HepG2 (cell line): ENCODE measurements at regions not wholly inside any gene's neighbourhood (a gene's known extent, or its start where the extent isn't known, plus 50 kb on each side); places are given as distances from the start of the nearest gene placed in this dataset.

Experiments used
- ARNT2 ChIP-seq: sonication (generic); formaldehyde crosslinking; IDR thresholded peaks from 2 replicates; pipeline ENCODE4 v1.8.0; 2022; ENCODE audit warnings: mild to moderate bottlenecking, low read depth, missing genetic modification reagents, moderate library complexity
- CREB1 ChIP-seq, 2 experiments: fragments of 450-650 bp in 1 of 2; IDR thresholded peaks; 2 replicates each; pipeline ENCODE4 v1.6.1; 2016 to 2017; ENCODE audit warnings: control low read depth in 1 of 2, mild to moderate bottlenecking in 1 of 2, missing compliant biosample characterization in 1 of 2, missing genetic modification characterization in 1 of 2
- FOXA1 ChIP-seq, 2 experiments: fragments of 450-650 bp in 1 of 2; sonication (generic) in 1 of 2; formaldehyde crosslinking in 1 of 2; IDR thresholded peaks; 2 replicates each; pipeline versions ENCODE4 v1.4.0 to v1.6.1; 2016 to 2020; ENCODE audit warnings: missing genetic modification reagents in 1 of 2
- GTF2F1 ChIP-seq: fragments of 150-350 bp; IDR thresholded peaks from 2 replicates; pipeline ENCODE4 v1.6.1; 2014; ENCODE audit warnings: low read length
- KDM6A ChIP-seq: IDR thresholded peaks from 2 replicates; pipeline ENCODE4 v1.6.1; 2016; ENCODE audit warnings: low read depth
- MAZ ChIP-seq, 2 experiments: sonication (generic) in 1 of 2; formaldehyde crosslinking in 1 of 2; IDR thresholded peaks; 2 replicates each; pipeline versions ENCODE4 v1.5.0 to v1.6.1; 2012 to 2020; ENCODE audit warnings: low read depth in 2 of 2, mild to moderate bottlenecking in 2 of 2, borderline replicate concordance in 1 of 2, improper control_type of control experiment in 1 of 2, low read length in 1 of 2, missing genetic modification reagents in 1 of 2, moderate library complexity in 1 of 2
- MIER3 ChIP-seq: IDR thresholded peaks from 2 replicates; pipeline ENCODE4 v1.6.1; 2016; ENCODE audit warnings: missing compliant biosample characterization, borderline replicate concordance
- ONECUT2 ChIP-seq: sonication (generic); formaldehyde crosslinking; IDR thresholded peaks from 2 replicates; pipeline ENCODE4 v1.4.0; 2020; ENCODE audit warnings: missing genetic modification reagents
- SALL1 ChIP-seq: sonication (generic); formaldehyde crosslinking; IDR thresholded peaks from 2 replicates; pipeline ENCODE4 v1.8.0; 2022; ENCODE audit warnings: mild to moderate bottlenecking, missing genetic modification reagents
- SALL2 ChIP-seq: sonication (generic); formaldehyde crosslinking; IDR thresholded peaks from 2 replicates; pipeline ENCODE4 v1.8.1; 2023; ENCODE audit warnings: mild to moderate bottlenecking, missing genetic modification reagents, inconsistent platforms
- SP1 ChIP-seq, 2 experiments: fragments of 450-650 bp in 1 of 2; sonication (generic) in 1 of 2; formaldehyde crosslinking in 1 of 2; IDR thresholded peaks; 2 replicates each; pipeline versions ENCODE4 v1.4.0 to v1.6.1; 2016 to 2020; ENCODE audit warnings: missing genetic modification reagents in 1 of 2
- ZKSCAN1 ChIP-seq: fragments of 150-350 bp; IDR thresholded peaks from 2 replicates; pipeline ENCODE4 v1.6.1; 2014; ENCODE audit warnings: low read length
- ZNF775 ChIP-seq: sonication (generic); formaldehyde crosslinking; IDR thresholded peaks from 2 replicates; pipeline ENCODE4 v1.4.0; 2020; ENCODE audit warnings: missing genetic modification reagents, mild to moderate bottlenecking, moderate library complexity, borderline replicate concordance
- TF ChIP-seq, protein P1 (sequence below): sonication (generic); formaldehyde crosslinking; IDR thresholded peaks from 2 replicates; pipeline ENCODE4 v1.9.0; 2021; ENCODE audit warnings: mild to moderate bottlenecking, missing genetic modification reagents
- TF ChIP-seq, protein P2 (sequence below): sonication (generic); formaldehyde crosslinking; conservative IDR thresholded peaks from 2 replicates; pipeline ENCODE4 v1.4.0; 2020; ENCODE audit warnings: mild to moderate bottlenecking, missing genetic modification reagents, moderate library complexity
- TF ChIP-seq, protein P3 (sequence below): sonication (generic); formaldehyde crosslinking; IDR thresholded peaks from 2 replicates; pipeline ENCODE4 v1.4.0; 2020; ENCODE audit warnings: missing genetic modification reagents
- TF ChIP-seq, protein P4 (sequence below): sonication (generic); formaldehyde crosslinking; IDR thresholded peaks from 2 replicates; pipeline ENCODE4 v1.8.1; 2023; ENCODE audit warnings: mild to moderate bottlenecking, missing genetic modification reagents, borderline replicate concordance

DNA sequence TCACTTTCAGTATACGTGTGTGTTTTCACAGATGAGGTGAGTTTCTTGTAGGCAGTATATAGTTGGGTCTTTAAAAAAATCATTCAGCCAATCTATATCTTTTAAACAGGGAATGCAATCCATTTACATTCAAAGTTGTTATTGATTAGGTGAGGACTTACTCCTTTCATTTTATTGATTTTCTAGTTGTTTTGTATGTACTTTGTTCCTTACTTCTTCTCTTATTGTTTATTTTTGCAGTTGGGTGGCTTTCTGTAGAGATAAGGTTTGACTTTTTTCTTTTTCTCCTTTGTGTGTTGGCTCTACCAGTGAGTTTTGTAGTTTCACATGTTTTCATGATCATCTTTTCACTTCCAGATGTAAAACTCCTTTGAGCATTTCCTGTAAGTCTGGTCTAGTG lies 83.1 kb downstream of the MAGED1 start (continued):
- TF ChIP-seq, protein P1, sequence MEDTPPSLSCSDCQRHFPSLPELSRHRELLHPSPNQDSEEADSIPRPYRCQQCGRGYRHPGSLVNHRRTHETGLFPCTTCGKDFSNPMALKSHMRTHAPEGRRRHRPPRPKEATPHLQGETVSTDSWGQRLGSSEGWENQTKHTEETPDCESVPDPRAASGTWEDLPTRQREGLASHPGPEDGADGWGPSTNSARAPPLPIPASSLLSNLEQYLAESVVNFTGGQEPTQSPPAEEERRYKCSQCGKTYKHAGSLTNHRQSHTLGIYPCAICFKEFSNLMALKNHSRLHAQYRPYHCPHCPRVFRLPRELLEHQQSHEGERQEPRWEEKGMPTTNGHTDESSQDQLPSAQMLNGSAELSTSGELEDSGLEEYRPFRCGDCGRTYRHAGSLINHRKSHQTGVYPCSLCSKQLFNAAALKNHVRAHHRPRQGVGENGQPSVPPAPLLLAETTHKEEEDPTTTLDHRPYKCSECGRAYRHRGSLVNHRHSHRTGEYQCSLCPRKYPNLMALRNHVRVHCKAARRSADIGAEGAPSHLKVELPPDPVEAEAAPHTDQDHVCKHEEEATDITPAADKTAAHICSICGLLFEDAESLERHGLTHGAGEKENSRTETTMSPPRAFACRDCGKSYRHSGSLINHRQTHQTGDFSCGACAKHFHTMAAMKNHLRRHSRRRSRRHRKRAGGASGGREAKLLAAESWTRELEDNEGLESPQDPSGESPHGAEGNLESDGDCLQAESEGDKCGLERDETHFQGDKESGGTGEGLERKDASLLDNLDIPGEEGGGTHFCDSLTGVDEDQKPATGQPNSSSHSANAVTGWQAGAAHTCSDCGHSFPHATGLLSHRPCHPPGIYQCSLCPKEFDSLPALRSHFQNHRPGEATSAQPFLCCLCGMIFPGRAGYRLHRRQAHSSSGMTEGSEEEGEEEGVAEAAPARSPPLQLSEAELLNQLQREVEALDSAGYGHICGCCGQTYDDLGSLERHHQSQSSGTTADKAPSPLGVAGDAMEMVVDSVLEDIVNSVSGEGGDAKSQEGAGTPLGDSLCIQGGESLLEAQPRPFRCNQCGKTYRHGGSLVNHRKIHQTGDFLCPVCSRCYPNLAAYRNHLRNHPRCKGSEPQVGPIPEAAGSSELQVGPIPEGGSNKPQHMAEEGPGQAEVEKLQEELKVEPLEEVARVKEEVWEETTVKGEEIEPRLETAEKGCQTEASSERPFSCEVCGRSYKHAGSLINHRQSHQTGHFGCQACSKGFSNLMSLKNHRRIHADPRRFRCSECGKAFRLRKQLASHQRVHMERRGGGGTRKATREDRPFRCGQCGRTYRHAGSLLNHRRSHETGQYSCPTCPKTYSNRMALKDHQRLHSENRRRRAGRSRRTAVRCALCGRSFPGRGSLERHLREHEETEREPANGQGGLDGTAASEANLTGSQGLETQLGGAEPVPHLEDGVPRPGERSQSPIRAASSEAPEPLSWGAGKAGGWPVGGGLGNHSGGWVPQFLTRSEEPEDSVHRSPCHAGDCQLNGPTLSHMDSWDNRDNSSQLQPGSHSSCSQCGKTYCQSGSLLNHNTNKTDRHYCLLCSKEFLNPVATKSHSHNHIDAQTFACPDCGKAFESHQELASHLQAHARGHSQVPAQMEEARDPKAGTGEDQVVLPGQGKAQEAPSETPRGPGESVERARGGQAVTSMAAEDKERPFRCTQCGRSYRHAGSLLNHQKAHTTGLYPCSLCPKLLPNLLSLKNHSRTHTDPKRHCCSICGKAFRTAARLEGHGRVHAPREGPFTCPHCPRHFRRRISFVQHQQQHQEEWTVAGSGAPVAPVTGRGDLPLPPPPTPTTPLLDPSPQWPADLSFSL: no peak
- TF ChIP-seq GTF2F1 (no peak), MAZ (IDR thresholded peaks at IDR 0.05; ENCODE audit: borderline replicate concordance, low read depth, low read length) (no peak), MAZ (CRISPR knock-in tag; IDR thresholded peaks at IDR 0.05; ENCODE audit: low read depth) (no peak), CREB1 (IDR thresholded peaks at IDR 0.05) (no peak), CREB1 (CRISPR knock-in tag; IDR thresholded peaks at IDR 0.05) (0 out of 2 replicates have a peak, but pooled peaks have one; percentile 50), KDM6A (CRISPR knock-in tag) (0 out of 2 replicates have a peak, but pooled peaks have one; percentile 18), SALL2 (CRISPR knock-in tag) (no peak), SP1 (IDR thresholded peaks at IDR 0.05) (no peak), SP1 (CRISPR knock-in tag; IDR thresholded peaks at IDR 0.05) (no peak), ONECUT2 (peak; percentile 94), FOXA1 (IDR thresholded peaks at IDR 0.05) (no peak), FOXA1 (CRISPR knock-in tag; IDR thresholded peaks at IDR 0.05) (no peak), ZNF775 (CRISPR knock-in tag) (no peak), SALL1 (no peak), ZKSCAN1 (no peak), MIER3 (CRISPR knock-in tag) (no peak), ARNT2 (CRISPR knock-in tag) (no peak)
- TF ChIP-seq, protein P2, sequence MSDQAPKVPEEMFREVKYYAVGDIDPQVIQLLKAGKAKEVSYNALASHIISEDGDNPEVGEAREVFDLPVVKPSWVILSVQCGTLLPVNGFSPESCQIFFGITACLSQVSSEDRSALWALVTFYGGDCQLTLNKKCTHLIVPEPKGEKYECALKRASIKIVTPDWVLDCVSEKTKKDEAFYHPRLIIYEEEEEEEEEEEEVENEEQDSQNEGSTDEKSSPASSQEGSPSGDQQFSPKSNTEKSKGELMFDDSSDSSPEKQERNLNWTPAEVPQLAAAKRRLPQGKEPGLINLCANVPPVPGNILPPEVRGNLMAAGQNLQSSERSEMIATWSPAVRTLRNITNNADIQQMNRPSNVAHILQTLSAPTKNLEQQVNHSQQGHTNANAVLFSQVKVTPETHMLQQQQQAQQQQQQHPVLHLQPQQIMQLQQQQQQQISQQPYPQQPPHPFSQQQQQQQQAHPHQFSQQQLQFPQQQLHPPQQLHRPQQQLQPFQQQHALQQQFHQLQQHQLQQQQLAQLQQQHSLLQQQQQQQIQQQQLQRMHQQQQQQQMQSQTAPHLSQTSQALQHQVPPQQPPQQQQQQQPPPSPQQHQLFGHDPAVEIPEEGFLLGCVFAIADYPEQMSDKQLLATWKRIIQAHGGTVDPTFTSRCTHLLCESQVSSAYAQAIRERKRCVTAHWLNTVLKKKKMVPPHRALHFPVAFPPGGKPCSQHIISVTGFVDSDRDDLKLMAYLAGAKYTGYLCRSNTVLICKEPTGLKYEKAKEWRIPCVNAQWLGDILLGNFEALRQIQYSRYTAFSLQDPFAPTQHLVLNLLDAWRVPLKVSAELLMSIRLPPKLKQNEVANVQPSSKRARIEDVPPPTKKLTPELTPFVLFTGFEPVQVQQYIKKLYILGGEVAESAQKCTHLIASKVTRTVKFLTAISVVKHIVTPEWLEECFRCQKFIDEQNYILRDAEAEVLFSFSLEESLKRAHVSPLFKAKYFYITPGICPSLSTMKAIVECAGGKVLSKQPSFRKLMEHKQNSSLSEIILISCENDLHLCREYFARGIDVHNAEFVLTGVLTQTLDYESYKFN (CRISPR knock-in tag): peak; percentile 88
- TF ChIP-seq, protein P3, sequence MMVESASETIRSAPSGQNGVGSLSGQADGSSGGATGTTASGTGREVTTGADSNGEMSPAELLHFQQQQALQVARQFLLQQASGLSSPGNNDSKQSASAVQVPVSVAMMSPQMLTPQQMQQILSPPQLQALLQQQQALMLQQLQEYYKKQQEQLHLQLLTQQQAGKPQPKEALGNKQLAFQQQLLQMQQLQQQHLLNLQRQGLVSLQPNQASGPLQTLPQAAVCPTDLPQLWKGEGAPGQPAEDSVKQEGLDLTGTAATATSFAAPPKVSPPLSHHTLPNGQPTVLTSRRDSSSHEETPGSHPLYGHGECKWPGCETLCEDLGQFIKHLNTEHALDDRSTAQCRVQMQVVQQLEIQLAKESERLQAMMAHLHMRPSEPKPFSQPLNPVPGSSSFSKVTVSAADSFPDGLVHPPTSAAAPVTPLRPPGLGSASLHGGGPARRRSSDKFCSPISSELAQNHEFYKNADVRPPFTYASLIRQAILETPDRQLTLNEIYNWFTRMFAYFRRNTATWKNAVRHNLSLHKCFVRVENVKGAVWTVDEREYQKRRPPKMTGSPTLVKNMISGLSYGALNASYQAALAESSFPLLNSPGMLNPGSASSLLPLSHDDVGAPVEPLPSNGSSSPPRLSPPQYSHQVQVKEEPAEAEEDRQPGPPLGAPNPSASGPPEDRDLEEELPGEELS (CRISPR knock-in tag): 0 out of 2 replicates have a peak, but pooled peaks have one; percentile 23
- TF ChIP-seq, protein P4, sequence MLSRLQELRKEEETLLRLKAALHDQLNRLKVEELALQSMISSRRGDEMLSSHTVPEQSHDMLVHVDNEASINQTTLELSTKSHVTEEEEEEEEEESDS (CRISPR knock-in tag): no peak
